AG04449 (cell line): ENCODE measurements at regions not wholly inside any gene's neighbourhood (a gene's known extent, or its start where the extent isn't known, plus 50 kb on each side); places are given as distances from the start of the nearest gene placed in this dataset.

Experiments used
- CTCF ChIA-PET: fragments of 350-600 bp; formaldehyde crosslinking; extraction: SDS; loops from one replicate; lab custom pipeline; 2021; ENCODE audit warnings: antibody characterized with exemption; lab: Yijun Ruan, JAX
- POLR2A ChIA-PET: fragments of 400-600, 350-600 bp; formaldehyde crosslinking; extraction: SDS; loops from one replicate; lab custom pipeline; 2020; ENCODE audit warnings: antibody characterized with exemption, inconsistent platforms; lab: Yijun Ruan, JAX
- DNase-seq: peaks from one replicate; pipeline ENCODE4 v3.0.0-alpha.2; 2010; ENCODE audit warnings: low read depth, low spot score
- H3K4me3 ChIP-seq: 2 replicates; pipeline ENCODE4 v1.5.1; 2011; ENCODE audit warnings: low read depth, mild to moderate bottlenecking, control low read depth, low read length
- TF ChIP-seq, protein P1 (sequence below): IDR thresholded peaks from one replicate; pipeline ENCODE4 v1.5.1; 2011; ENCODE audit warnings: mild to moderate bottlenecking, moderate library complexity, low read length, control low read depth, inconsistent platforms; ENCODE audit not compliant: insufficient read depth; ENCODE audit errors: missing control alignments

DNA sequence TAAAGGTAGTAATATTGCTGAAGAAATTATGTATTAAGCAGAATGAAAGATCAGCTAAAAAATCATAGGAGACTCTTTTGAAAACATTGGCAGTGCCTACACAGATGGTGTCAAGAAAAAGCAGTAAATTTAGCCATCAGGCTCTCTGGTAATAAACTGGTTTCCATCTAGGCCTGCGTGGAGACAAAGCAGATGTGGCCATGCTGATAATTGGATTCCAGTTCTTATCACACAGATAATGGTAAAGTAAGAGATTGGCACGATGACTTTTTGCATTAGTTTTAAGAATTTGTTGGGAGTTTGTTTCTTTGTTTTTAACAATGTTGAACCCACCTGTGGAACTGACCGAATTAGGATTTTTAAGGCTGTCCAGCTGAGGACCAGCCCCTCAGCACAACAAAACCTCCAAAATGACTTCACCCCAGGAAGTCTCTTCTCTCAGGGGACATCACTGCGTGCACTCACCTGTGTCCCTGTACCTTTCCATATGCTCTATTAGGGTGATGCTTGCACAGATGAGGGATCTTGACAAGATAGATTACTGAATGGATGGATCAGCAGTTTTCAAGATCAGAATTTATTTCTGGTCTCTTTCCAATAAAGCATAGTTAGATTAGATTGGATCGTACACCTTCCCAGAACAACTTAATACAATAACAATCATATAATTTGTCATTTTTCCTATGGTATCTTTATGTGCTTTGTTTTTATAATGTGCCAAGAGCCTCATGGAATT, 69.1 kb upstream of the DNAJC10 start:
- ChIA-PET CTCF (interaction anchor here (2.8 to 4.2 kb wide), 5 partner anchors 346 to 461 kb away, joined by 10 to 135 read pairs (median 21); no protein-coding TSS in a partner anchor), POLR2A (no interaction called here)
- no peak overlapping the region for H3K4me3 ChIP-seq
- DNase-seq: no peak
- TF ChIP-seq, protein P1, sequence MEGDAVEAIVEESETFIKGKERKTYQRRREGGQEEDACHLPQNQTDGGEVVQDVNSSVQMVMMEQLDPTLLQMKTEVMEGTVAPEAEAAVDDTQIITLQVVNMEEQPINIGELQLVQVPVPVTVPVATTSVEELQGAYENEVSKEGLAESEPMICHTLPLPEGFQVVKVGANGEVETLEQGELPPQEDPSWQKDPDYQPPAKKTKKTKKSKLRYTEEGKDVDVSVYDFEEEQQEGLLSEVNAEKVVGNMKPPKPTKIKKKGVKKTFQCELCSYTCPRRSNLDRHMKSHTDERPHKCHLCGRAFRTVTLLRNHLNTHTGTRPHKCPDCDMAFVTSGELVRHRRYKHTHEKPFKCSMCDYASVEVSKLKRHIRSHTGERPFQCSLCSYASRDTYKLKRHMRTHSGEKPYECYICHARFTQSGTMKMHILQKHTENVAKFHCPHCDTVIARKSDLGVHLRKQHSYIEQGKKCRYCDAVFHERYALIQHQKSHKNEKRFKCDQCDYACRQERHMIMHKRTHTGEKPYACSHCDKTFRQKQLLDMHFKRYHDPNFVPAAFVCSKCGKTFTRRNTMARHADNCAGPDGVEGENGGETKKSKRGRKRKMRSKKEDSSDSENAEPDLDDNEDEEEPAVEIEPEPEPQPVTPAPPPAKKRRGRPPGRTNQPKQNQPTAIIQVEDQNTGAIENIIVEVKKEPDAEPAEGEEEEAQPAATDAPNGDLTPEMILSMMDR: no peak

DNA sequence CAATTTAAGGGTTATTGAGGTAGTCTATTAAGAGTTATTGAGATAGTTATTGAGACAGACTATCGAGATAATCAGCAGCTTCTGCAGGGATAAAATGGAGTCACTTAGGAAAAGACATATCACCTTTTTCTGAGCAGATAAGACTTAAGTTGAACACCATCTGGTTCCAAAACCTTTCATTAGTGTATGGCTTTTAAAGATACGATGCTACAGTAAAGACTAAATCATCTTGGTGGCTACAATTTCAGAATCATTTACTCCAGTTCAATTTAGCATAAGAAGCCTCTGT, 68.6 kb upstream of the DNAJC10 start:
- DNase-seq: no peak
- H3K4me3 ChIP-seq: no peak overlapping the region
- ChIA-PET POLR2A (no interaction called here), CTCF (interaction anchor here (2.6 to 4.2 kb wide), 7 partner anchors 19 to 461 kb away, joined by 6 to 135 read pairs (median 17); no protein-coding TSS in a partner anchor)
- TF ChIP-seq, protein P1: no peak

DNA sequence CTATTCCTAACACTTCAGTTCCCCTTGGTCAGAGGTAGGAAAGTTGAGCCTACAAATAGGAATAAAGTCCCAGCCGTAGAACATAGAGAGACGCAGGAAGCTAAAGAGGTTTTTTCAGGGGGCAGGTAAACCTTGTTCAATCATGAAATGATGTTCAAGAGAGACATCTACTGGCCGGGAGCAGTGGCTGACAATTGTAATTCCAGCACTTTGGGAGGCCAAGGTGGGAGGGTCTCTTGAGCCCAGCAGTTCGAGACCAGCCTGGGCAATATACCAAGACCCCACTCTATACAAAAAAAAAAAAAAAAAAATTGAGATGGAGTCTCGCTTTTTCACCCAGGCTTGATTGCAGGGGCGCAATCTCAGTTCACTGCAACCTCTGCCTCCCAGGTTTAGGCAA, 66.7 kb upstream of the DNAJC10 start:
- TF ChIP-seq, protein P1: peak; percentile 48
- ChIA-PET CTCF (interaction anchor here (0.6 to 4.2 kb wide), 54 partner anchors 9 to 827 kb away, joined by 3 to 135 read pairs (median 4); no protein-coding TSS in a partner anchor), POLR2A (no interaction called here)
- no peak overlapping the region for H3K4me3 ChIP-seq
- no peak for DNase-seq

DNA sequence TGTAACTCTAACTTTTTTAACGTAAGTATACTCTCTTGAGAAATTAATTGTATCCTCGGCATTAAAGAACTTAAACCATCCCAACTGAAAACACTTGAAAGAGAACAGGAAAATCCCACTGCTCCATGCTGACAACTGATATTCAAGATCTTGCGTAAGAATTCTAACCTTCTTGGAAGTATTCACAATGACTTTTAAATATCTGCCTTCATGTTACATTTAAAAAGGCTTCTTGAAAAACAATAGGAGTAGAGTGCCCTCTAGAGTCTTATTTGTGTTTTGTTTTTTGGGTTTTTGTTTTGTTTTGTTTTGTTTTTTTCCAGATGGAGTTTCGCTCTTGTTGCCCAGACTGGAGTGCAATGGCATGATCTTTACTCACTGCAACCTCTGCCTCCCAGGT, 65.4 kb upstream of the DNAJC10 start:
- H3K4me3 ChIP-seq: no peak overlapping the region
- POLR2A ChIA-PET: no interaction called here
- CTCF ChIA-PET: interaction anchor here (1.2 to 3.3 kb wide), 5 partner anchors 226 to 465 kb away, joined by 3 to 61 read pairs (median 3); no protein-coding TSS in a partner anchor
- TF ChIP-seq, protein P1: no peak
- DNase-seq: peak; percentile 34

DNA sequence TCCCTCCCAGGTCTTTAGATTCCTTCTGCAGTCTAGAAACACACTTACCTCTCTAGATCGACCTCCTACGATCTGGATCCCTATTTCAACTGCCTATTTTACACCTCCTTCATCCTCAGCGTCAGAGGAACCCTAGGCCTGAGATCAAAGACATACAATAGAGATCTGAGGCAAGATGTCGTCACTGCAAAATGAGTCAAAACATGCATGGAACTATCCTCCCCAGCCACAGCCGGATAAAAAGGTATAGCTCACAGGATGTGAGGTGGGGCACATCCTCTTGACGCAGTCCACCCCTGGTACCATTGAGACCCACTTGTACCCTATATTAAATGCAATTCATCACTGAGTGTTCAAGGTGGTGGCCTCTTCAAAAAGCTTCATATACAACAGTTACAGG, 63.7 kb upstream of the DNAJC10 start:
- H3K4me3 ChIP-seq: no peak overlapping the region
- POLR2A ChIA-PET: no interaction called here
- TF ChIP-seq, protein P1: no peak
- CTCF ChIA-PET: interaction anchor here (0.9 to 3.3 kb wide), 12 partner anchors 9 to 486 kb away, joined by 3 to 61 read pairs (median 3); no protein-coding TSS in a partner anchor
- DNase-seq: no peak

DNA sequence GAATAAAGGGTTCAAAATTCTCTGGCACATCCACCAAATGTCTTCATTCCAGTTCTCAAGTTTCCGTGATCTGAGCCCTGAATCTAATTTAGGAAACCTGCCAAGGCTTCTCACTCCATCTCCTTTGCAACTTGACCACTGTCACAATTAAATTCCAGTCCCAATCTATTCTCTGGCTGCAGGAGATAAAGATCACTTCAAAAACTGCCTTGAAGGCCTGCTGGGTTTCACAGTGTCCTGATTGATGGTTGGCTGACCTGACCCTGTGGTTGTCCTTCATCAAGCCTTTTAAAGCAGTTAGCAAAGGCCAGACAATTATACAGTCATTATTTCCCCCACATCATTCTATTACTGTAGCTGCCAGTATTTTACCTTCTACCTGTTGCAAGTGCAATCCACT, 60.3 kb upstream of the DNAJC10 start:
- ChIA-PET POLR2A (no interaction called here), CTCF (interaction anchor here (1.5 to 2.3 kb wide), 3 partner anchors 11 to 470 kb away, joined by 7 to 15 read pairs (median 8); no protein-coding TSS in a partner anchor)
- no peak overlapping the region for H3K4me3 ChIP-seq
- no peak for DNase-seq
- TF ChIP-seq, protein P1: no peak
